ENCODE measurements at regions not wholly inside any gene's neighbourhood (a gene's known extent, or its start where the extent isn't known, plus 50 kb on each side); places are given as distances from the start of the nearest gene placed in this dataset.

- H3K36me3 Mint-ChIP-seq (ENCODE audit: low read depth) = no peaks in the 10 kb centered on the region
- Histone ChIP-seq H3K36me3 (ENCODE audit: control insufficient read depth, insufficient read depth, low read length) (no peaks in the 10 kb centered on the region), H3K27me3 (ENCODE audit: control insufficient read depth, insufficient read depth, low read length, poor library complexity, severe bottlenecking) (no peaks in the 10 kb centered on the region), H3K27ac (ENCODE audit: low read depth, low read length) (no peak overlapping the region), H3K9me3 (ENCODE audit: control insufficient read depth, low read length) (no peaks in the 10 kb centered on the region), H3K9ac (ENCODE audit: extremely low read depth, low read length, poor library complexity, severe bottlenecking) (no peak overlapping the region), H3K4me1 (ENCODE audit: control insufficient read depth, insufficient read depth, low read length) (no peaks in the 10 kb centered on the region), H3K4me3 (ENCODE audit: low read length) (no peak overlapping the region)
- H3K9me3 Mint-ChIP-seq = no peaks in the 10 kb centered on the region
- no peak for TF ChIP-seq CTCF (conservative IDR thresholded peaks at IDR 0.05)
- H3K4me3 Mint-ChIP-seq = no peak overlapping the region
- no peaks in the 10 kb centered on the region for H3K4me1 Mint-ChIP-seq
- no peak overlapping the region for H3K27ac Mint-ChIP-seq
- 87 to 100% methylated on average over 1 to 2 of the region's 2 CpGs for WGBS, 2 experiments (ENCODE audit: insufficient coverage in 1 of 2, insufficient read length in 1 of 2)
- H3K27me3 Mint-ChIP-seq (ENCODE audit: insufficient read depth) = peaks cover 5% of the 10 kb centered on the region
- DNase-seq = no peak
Observed at GRCh38 chr5:17709011-17709710, 74.9 kb downstream of the TAF11L14 start.

GRCh38 chr5:17713301-17713700, 79.0 kb downstream of the TAF11L14 start:
- no peak overlapping the region for H3K4me3 Mint-ChIP-seq
- H3K9me3 Mint-ChIP-seq = no peaks in the 10 kb centered on the region
- 100% methylated on average over 1 of the region's 1 CpG for WGBS, 2 experiments (ENCODE audit: insufficient coverage in 1 of 2, insufficient read length in 1 of 2)
- H3K27me3 ChIP-seq (ENCODE audit: control insufficient read depth, insufficient read depth, low read length, poor library complexity, severe bottlenecking) = no peaks in the 10 kb centered on the region
- no peak for DNase-seq
- no peak overlapping the region for H3K4me3 ChIP-seq (ENCODE audit: low read length)
- no peak for TF ChIP-seq CTCF (conservative IDR thresholded peaks at IDR 0.05)
- H3K4me1 Mint-ChIP-seq = no peaks in the 10 kb centered on the region
- H3K4me1 ChIP-seq (ENCODE audit: control insufficient read depth, insufficient read depth, low read length) = no peaks in the 10 kb centered on the region
- no peaks in the 10 kb centered on the region for H3K36me3 ChIP-seq (ENCODE audit: control insufficient read depth, insufficient read depth, low read length)
- H3K27ac Mint-ChIP-seq = no peak overlapping the region
- H3K9ac ChIP-seq (ENCODE audit: extremely low read depth, low read length, poor library complexity, severe bottlenecking) = no peak overlapping the region
- H3K27ac ChIP-seq (ENCODE audit: low read depth, low read length) = no peak overlapping the region
- no peaks in the 10 kb centered on the region for H3K36me3 Mint-ChIP-seq (ENCODE audit: low read depth)
- peaks cover 31% of the 10 kb centered on the region for H3K27me3 Mint-ChIP-seq (ENCODE audit: insufficient read depth)
- H3K9me3 ChIP-seq (ENCODE audit: control insufficient read depth, low read length) = no peaks in the 10 kb centered on the region

GRCh38 chr5:17714186-17714585, 79.9 kb downstream of the TAF11L14 start:
- H3K4me1 ChIP-seq (ENCODE audit: control insufficient read depth, insufficient read depth, low read length) = no peaks in the 10 kb centered on the region
- H3K27me3 ChIP-seq (ENCODE audit: control insufficient read depth, insufficient read depth, low read length, poor library complexity, severe bottlenecking) = no peaks in the 10 kb centered on the region
- Mint-ChIP-seq H3K4me3 (no peak overlapping the region), H3K9me3 (no peaks in the 10 kb centered on the region), H3K4me1 (no peaks in the 10 kb centered on the region), H3K27me3 (ENCODE audit: insufficient read depth) (peaks cover 40% of the 10 kb centered on the region), H3K36me3 (ENCODE audit: low read depth) (no peaks in the 10 kb centered on the region), H3K27ac (no peak overlapping the region)
- H3K9ac ChIP-seq (ENCODE audit: extremely low read depth, low read length, poor library complexity, severe bottlenecking) = no peak overlapping the region
- no peak for DNase-seq
- H3K27ac ChIP-seq (ENCODE audit: low read depth, low read length) = no peak overlapping the region
- TF ChIP-seq CTCF (conservative IDR thresholded peaks at IDR 0.05) = no peak
- no CpG with 5 or more reads among the region's 4 CpGs for WGBS, 2 experiments (ENCODE audit: insufficient coverage in 1 of 2, insufficient read length in 1 of 2)
- H3K4me3 ChIP-seq (ENCODE audit: low read length) = no peak overlapping the region
- no peaks in the 10 kb centered on the region for H3K9me3 ChIP-seq (ENCODE audit: control insufficient read depth, low read length)
- no peaks in the 10 kb centered on the region for H3K36me3 ChIP-seq (ENCODE audit: control insufficient read depth, insufficient read depth, low read length)

Data from endodermal cell (in vitro differentiated cells).